ENCODE measurements at regions not wholly inside any gene's neighbourhood (a gene's known extent, or its start where the extent isn't known, plus 50 kb on each side); places are given as distances from the start of the nearest gene placed in this dataset.

DNA sequence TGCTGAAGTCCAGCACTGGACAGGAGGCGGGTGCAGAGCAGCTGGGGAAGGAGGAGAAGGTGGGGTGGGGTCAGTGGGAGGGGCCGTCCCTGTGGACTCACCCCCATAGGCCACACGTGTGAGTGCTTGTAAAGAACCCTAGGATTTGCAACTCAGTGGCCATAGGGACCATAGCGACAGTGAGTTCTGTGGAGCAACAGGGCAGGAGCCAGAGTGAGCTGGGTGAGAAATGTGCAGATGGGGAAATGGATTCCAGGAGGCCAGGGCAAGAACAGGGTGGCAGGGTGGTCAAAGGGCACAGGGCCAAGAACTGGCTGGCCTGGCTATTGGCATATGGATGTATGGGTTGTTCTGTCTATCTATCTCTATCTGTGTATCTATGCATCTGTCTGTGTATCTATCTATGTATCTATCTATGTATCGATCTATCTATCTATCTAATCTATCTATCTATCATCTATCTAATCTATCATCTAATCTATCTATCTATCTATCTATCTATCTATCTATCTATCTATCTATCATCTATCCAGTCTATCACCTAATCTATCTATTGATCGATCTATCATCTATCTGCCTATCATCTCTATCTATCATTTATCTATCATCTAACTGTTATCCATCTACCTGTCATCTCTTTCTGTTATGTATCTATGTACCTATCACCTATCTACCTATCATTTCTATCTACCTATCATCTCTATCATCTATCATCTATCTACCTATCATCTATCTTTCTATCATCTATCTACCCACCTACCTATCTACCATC lies 889.0 kb downstream of the TBC1D22A start:
- Histone ChIP-seq H3K9me3 (ENCODE audit: control insufficient read depth, insufficient read depth, low read depth, low read length) (no peaks in the 10 kb centered on the region), H3K4me3 (ENCODE audit: low read depth, low read length) (no peak overlapping the region), H3K36me3 (ENCODE audit: control insufficient read depth in 2 of 2, insufficient read depth in 1 of 2, low read length in 2 of 2) (no peaks in the 10 kb centered on the region), H3K4me1 (ENCODE audit: control insufficient read depth, insufficient read depth, low read length) (no peaks in the 10 kb centered on the region), H3K27ac (ENCODE audit: extremely low read depth, low read depth, low read length) (no peak overlapping the region)
- ChIA-PET POLR2A (no interaction called here), CTCF (no interaction called here)
- TF ChIP-seq KLF16 (tag by site-specific recombination; IDR thresholded peaks at IDR 0.05) (no peak), ZBTB17 (tag by site-specific recombination; IDR thresholded peaks at IDR 0.05) (peak; percentile 62; the same call in 1 of the 2 replicates)

DNA sequence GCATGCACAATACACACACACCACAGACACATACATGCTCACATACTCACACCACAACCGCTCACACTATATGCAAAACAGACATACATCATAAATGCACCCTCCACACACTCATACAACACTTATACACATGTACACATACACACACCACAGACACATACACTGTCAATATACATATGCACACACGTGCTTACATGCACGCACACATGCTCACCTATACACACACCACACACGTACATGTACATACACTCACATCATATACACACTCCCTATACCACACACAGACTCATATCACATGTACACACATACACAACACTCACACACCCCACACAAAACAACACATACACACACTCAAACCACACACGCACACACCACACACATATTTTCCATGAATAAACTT lies 885.3 kb downstream of the TBC1D22A start:
- POLR2A ChIA-PET: no interaction called here

DNA sequence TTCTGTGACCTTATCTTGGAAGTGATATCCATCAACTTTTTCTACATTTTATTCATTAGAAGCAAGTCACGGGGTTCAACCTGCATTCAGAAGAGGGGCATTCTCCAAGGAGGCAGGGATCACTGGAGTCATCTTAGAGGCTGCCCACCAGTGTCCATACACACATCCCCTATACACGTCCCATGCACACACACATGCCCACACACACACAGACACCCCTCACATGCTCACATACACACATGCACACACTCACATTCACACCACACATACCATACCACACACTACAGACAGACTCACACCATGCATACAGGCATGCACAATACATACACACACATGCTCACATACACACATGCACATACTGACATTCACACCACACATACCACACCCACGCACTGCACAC lies 884.7 kb downstream of the TBC1D22A start:
- Histone ChIP-seq H3K27ac (ENCODE audit: extremely low read depth, low read depth, low read length) (no peak overlapping the region), H3K4me1 (ENCODE audit: control insufficient read depth, insufficient read depth, low read length) (no peaks in the 10 kb centered on the region), H3K9me3 (ENCODE audit: control insufficient read depth, insufficient read depth, low read depth, low read length) (no peaks in the 10 kb centered on the region), H3K4me3 (ENCODE audit: low read depth, low read length) (no peak overlapping the region), H3K36me3 (ENCODE audit: control insufficient read depth in 2 of 2, insufficient read depth in 1 of 2, low read length in 2 of 2) (no peaks in the 10 kb centered on the region)
- CTCF ChIA-PET: no interaction called here
- POLR2A ChIA-PET: no interaction called here
- TF ChIP-seq ZNF791 (tag by site-specific recombination; IDR thresholded peaks at IDR 0.05) (no peak), ZNF677 (tag by site-specific recombination; IDR thresholded peaks at IDR 0.05) (no peak), ZNF155 (tag by site-specific recombination; IDR thresholded peaks at IDR 0.05) (no peak), GLIS1 (tag by site-specific recombination; IDR thresholded peaks at IDR 0.05) (no peak), ZBTB8A (tag by site-specific recombination; IDR thresholded peaks at IDR 0.05) (no peak), ZSCAN4 (tag by site-specific recombination; IDR thresholded peaks at IDR 0.05) (no peak), TRIM28 (IDR thresholded peaks at IDR 0.05; ENCODE audit: borderline replicate concordance, low read length) (no peak), BCL11A (tag by site-specific recombination; IDR thresholded peaks at IDR 0.05; ENCODE audit: low read depth) (no peak), SP3 (tag by site-specific recombination; IDR thresholded peaks at IDR 0.05) (no peak), KLF8 (tag by site-specific recombination; IDR thresholded peaks at IDR 0.05) (no peak), ZNF274 (IDR thresholded peaks at IDR 0.05; ENCODE audit: low read length) (no peak), ZNF274 (tag by site-specific recombination; IDR thresholded peaks at IDR 0.05; ENCODE audit: borderline replicate concordance) (no peak), ZNF169 (tag by site-specific recombination; IDR thresholded peaks at IDR 0.05) (no peak), ZNF561 (tag by site-specific recombination; IDR thresholded peaks at IDR 0.05; ENCODE audit: borderline replicate concordance) (no peak), ZNF132 (tag by site-specific recombination; IDR thresholded peaks at IDR 0.05; ENCODE audit: borderline replicate concordance) (no peak)
- TF ChIP-seq, protein P1, sequence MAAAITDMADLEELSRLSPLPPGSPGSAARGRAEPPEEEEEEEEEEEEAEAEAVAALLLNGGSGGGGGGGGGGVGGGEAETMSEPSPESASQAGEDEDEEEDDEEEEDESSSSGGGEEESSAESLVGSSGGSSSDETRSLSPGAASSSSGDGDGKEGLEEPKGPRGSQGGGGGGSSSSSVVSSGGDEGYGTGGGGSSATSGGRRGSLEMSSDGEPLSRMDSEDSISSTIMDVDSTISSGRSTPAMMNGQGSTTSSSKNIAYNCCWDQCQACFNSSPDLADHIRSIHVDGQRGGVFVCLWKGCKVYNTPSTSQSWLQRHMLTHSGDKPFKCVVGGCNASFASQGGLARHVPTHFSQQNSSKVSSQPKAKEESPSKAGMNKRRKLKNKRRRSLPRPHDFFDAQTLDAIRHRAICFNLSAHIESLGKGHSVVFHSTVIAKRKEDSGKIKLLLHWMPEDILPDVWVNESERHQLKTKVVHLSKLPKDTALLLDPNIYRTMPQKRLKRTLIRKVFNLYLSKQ (tag by site-specific recombination; IDR thresholded peaks at IDR 0.05; ENCODE audit: borderline replicate concordance): no peak
- TF ChIP-seq, protein P2, sequence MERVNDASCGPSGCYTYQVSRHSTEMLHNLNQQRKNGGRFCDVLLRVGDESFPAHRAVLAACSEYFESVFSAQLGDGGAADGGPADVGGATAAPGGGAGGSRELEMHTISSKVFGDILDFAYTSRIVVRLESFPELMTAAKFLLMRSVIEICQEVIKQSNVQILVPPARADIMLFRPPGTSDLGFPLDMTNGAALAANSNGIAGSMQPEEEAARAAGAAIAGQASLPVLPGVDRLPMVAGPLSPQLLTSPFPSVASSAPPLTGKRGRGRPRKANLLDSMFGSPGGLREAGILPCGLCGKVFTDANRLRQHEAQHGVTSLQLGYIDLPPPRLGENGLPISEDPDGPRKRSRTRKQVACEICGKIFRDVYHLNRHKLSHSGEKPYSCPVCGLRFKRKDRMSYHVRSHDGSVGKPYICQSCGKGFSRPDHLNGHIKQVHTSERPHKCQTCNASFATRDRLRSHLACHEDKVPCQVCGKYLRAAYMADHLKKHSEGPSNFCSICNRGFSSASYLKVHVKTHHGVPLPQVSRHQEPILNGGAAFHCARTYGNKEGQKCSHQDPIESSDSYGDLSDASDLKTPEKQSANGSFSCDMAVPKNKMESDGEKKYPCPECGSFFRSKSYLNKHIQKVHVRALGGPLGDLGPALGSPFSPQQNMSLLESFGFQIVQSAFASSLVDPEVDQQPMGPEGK (tag by site-specific recombination; IDR thresholded peaks at IDR 0.05): no peak
- TF ChIP-seq, protein P3, sequence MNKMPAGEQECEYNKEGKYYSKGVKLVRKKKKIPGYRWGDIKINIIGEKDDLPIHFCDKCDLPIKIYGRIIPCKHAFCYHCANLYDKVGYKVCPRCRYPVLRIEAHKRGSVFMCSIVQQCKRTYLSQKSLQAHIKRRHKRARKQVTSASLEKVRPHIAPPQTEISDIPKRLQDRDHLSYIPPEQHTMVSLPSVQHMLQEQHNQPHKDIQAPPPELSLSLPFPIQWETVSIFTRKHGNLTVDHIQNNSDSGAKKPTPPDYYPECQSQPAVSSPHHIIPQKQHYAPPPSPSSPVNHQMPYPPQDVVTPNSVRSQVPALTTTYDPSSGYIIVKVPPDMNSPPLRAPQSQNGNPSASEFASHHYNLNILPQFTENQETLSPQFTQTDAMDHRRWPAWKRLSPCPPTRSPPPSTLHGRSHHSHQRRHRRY (tag by site-specific recombination; IDR thresholded peaks at IDR 0.05): no peak
- TF ChIP-seq, protein P4, sequence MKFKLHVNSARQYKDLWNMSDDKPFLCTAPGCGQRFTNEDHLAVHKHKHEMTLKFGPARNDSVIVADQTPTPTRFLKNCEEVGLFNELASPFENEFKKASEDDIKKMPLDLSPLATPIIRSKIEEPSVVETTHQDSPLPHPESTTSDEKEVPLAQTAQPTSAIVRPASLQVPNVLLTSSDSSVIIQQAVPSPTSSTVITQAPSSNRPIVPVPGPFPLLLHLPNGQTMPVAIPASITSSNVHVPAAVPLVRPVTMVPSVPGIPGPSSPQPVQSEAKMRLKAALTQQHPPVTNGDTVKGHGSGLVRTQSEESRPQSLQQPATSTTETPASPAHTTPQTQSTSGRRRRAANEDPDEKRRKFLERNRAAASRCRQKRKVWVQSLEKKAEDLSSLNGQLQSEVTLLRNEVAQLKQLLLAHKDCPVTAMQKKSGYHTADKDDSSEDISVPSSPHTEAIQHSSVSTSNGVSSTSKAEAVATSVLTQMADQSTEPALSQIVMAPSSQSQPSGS (tag by site-specific recombination; IDR thresholded peaks at IDR 0.05; ENCODE audit: low read depth): no peak

More for the DNA sequence above, 885.3 kb downstream of the TBC1D22A start:
- TF ChIP-seq GFI1B (tag by site-specific recombination; IDR thresholded peaks at IDR 0.05): no peak
- TF ChIP-seq, protein P5, sequence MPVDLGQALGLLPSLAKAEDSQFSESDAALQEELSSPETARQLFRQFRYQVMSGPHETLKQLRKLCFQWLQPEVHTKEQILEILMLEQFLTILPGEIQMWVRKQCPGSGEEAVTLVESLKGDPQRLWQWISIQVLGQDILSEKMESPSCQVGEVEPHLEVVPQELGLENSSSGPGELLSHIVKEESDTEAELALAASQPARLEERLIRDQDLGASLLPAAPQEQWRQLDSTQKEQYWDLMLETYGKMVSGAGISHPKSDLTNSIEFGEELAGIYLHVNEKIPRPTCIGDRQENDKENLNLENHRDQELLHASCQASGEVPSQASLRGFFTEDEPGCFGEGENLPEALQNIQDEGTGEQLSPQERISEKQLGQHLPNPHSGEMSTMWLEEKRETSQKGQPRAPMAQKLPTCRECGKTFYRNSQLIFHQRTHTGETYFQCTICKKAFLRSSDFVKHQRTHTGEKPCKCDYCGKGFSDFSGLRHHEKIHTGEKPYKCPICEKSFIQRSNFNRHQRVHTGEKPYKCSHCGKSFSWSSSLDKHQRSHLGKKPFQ (tag by site-specific recombination; IDR thresholded peaks at IDR 0.05): peak; percentile 6; the same call in 1 of the 2 replicates
- Histone ChIP-seq H3K9me3 (ENCODE audit: control insufficient read depth, insufficient read depth, low read depth, low read length) (no peaks in the 10 kb centered on the region), H3K4me1 (ENCODE audit: control insufficient read depth, insufficient read depth, low read length) (no peaks in the 10 kb centered on the region), H3K27ac (ENCODE audit: extremely low read depth, low read depth, low read length) (no peak overlapping the region), H3K4me3 (ENCODE audit: low read depth, low read length) (no peak overlapping the region), H3K36me3 (ENCODE audit: control insufficient read depth in 2 of 2, insufficient read depth in 1 of 2, low read length in 2 of 2) (no peaks in the 10 kb centered on the region)
- CTCF ChIA-PET: no interaction called here
